Fibroblast of skin of abdomen (primary cell): ENCODE measurements at regions not wholly inside any gene's neighbourhood (a gene's known extent, or its start where the extent isn't known, plus 50 kb on each side); places are given as distances from the start of the nearest gene placed in this dataset.
A peak's percentile ranks its signal among the peaks of the same experiment; 100 is the strongest.
"Not testable (repeated sequence)": the region's sequence is repeated elsewhere in the genome, so short reads cannot be mapped to it uniquely, and the experiment has no call there.

Source experiments
- DNase-seq: peaks from one replicate; pipeline ENCODE4 v3.0.0-alpha.2; 2013

DNA sequence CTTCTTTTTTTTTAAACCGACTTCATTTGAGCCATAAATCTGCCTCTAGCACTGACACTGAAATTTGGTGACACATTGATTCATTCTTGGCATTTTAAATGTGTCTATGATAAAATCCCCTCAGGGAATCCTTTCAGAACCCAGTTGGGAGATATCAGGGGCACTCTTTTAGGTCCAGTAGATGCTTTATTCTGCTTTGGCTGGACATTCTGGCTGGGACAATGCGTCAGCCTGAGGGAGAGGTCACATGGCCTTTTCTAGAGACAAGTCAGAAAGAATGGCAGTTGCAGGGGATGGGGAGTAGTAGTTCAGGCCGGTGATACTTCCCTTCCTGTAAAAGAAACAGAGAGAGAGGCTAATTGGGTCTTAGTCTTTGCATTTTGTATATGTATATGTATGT, 63.1 kb downstream of the TRIM43 start:
- DNase-seq, result not testable (repeated sequence)

DNA sequence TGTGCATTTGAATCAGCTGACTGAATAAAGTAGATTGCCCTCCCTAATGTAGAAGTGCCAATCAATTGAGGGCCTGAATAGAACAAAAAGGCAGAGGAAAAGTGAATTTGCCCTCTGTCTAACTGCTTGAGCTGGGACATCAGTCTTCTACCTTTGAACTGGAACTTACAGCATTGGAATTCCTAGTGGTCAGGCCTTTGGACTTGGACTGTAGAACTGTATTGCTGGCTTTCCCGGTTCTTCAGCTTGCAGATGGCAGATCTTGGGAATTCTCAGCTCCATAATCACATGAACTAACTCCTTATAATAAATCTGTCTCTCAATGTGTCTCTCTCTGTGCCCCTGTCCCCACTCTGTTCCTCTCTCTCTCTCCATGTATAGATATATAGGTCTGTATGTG, 64.8 kb downstream of the TRIM43 start:
- DNase-seq, result not testable (repeated sequence)

DNA sequence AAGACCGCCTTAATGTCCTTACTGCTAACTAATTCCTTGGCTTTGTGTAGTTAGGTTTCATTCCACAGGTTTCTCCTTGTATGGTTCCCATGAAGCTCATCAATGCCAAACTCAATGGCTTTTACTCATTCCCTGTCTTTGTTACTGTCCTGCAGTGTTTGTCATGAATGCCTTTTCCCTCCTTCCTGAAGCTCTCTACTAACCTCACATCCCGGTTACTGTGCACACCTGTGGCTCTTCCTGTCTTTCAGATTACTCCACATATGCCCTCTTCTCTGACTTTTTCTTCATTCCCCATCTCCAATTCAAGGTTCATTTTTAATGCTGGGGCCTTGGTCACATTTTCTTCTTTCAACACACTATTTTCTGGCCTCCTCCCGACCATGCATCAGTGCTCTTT, 66.1 kb downstream of the TRIM43 start:
- DNase-seq, result not testable (repeated sequence)

DNA sequence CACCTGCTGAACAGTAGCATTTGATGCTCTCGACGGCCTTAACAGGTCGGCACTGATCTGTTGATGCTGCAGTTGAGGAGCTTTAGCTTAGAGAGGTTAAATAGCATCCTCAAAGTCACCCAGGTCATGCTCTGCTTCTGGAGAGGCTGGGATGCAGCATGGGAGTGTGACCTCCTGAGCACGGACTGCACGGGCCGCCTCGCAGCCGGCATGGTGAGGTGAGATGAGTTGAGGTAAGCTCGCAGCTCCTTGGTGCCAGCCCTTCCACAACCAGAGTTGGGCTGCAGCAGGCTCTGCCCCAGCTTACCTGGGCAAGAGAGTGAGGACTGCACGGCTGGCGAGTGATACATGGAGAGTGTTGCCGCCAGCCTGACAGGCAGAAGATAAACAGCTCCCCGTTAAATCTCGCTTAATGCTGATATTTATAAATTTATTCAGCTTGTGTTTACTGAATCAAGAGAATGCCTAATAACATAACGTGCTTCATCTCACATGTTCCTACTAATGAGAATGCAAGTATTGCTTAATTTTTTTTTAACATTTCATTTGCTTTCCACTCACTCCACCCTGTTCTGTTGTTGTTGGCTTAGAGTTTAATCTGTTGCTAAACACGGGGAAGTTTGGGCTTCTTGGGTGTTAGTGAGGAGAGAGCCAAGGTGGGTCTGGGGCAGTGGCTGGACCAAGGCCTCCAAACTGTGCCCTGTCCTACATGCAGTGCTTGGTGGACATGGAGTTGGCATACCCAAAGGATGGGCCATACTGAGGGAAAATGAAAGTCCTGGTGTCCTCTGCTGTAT, 69.2 kb downstream of the TRIM43 start:
- DNase-seq, result not testable (repeated sequence)

DNA sequence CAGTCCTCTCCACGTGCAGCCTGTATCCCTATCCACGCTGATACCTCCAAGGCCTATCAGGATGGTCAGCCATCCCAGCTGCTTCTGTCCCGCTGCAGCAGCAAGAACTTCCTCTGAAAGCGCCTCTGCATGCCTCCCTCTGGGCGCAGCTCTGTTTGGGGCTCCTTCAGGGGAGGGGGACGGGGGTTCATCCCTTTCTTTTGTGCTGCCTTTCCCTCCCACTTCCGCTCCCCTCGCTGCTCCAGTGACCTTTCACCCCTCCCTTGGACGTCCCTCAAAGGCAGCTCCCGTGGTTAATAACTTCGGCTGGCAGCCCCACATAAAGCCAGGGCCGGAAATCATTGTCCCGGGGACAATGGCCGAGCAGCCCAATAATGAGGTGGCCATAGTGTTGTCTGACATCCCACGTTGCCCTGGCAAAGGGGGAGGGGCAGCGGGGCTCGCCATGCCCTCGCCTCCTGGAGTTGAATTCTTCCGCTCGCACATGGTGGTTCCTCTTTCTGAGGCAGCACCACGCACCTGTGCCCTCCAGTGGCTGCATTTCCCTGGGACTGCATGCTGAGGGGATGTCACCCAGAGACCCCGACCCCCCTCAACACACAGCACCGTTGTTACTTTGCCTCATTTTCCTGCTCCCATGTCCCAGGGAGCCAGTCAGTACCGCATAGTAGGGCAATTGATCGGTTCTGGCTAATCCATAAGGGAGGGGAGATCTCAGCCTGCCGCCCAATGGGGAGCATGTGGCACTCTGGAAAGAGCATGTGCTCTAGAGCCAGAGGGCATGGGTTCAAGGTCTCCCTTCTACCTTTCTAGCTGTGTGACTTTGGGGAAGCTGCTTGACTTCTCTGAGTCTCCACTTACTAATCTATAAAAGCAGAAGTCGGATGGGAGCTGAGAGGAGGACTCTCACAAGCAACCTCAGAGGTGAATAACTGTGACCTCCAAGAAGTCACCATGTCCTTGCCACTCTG, 72.0 kb downstream of the TRIM43 start:
- DNase-seq, result not testable (repeated sequence)

DNA sequence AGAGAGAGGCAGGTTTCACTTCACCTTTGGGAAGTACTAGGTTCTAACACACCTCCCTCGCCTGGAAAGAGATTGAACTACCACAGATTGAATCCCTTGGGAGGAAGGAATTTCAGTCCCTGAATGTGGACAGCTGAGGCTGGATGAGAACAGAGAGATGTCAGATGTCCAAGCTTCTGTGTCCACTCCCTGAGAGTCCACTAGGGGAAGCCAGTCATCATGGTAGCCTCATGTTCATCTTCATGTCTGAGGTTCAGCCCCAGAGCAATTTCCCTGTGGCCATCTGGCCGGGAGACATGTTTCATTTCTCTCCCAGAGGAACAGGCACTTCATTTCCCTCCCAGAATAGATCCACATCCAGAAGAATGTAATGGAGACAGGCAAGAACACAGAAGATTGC, 74.8 kb downstream of the TRIM43 start:
- DNase-seq, result not testable (repeated sequence)

DNA sequence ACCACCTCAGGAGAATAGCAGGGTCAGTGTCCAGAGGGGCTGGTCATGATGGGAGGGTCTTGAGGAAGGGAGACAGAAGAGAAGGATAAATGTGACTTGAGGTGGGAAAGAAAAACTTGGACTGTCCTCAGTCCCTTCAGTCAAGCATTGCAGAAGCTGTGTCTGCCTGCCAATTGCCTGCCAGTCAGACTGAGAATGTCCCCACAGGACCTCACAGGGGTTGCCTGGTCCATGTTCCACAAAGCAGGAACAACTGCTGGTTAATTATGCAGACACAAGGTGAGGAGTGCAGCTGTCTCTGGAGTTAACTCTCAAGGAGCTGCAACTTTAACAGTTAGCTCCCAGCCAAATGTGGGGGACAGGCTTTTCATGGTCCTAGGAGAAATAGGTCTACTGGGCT, 75.7 kb downstream of the TRIM43 start:
- no peak for DNase-seq

DNA sequence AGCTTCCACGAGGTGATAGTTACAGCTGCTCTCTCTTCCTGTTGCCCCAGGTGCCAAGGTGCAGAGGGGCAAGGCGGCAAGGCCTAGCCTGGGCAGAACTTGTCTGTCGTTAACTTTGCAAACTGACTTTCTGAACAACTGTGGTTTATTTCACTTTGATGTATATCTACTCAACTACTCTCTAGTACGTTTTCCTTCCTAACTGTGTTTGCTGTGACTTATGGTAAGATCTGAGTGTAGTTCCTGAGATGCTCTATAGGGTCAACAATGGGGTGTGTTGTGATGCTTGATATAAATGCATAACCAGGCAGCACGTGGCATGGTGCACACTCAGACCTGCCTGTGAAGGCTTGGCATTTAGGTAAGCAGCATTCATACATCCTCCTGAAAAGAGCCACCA, 77.1 kb downstream of the TRIM43 start:
- DNase-seq, result not testable (repeated sequence)

DNA sequence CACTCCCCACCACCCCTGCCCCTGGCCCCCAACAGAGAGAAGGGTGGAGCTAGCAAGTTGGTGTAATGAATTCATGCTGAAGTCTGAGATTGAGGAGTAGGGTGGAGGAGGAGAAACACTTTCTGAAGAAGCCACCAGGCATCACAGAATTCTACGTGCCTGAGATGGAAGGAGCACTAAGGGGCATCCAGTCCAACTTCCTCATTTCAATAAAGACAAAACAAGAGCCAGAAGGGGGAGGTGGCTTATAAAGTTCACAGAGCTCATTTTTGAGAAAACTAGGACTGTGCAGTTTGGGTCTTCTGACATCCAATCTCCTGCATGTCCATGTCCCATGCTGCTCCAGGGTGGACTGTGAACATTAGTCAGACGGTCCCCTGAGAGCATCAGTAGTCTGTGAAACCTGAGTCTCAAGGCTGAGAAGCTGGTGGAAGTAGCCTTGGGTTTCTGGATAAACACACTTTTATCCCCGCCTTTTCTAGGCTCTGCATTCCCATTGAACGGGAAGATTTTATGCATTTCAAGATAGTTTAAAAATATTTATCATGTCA, 77.7 kb downstream of the TRIM43 start:
- peak; percentile 22 for DNase-seq

DNA sequence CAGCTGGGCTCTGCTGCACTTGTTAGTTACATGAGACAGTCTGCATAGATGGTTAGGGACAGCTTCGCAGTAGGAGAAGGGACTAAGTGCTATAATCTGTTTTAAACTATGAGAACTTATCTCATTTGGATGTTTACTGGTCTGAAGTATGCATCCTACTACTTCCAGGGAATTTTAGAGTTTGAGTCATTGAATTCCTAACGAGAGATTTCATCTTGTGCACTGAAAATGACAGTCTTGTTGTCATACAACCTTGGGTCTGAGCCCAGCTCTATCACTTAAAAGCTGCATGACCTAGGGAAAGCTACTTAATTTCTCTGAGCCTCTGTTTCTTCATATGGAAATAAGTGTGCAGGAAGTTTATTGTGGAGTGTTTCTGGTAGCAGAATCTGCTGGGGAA, 78.4 kb downstream of the TRIM43 start:
- peak; percentile 72 for DNase-seq

DNA sequence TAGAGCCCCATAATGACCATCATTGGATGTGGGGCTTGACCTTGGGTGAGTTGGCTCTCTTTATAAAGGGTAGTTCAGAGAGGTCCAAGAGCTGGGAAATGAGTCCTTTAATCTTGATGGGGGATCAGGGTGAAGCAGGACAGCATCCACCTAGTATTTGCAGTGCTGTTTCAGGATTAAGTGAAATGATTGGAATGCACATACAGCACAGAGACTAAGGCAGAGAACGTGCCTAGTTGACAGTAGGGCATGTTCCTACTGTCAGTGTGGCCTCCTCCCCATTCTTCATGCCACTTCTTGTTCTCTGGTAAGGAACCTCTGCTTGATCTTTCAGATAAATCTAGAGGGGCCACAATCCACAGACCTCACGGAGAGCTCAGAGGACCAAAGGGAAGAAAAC, 78.9 kb downstream of the TRIM43 start:
- DNase-seq, result no peak

DNA sequence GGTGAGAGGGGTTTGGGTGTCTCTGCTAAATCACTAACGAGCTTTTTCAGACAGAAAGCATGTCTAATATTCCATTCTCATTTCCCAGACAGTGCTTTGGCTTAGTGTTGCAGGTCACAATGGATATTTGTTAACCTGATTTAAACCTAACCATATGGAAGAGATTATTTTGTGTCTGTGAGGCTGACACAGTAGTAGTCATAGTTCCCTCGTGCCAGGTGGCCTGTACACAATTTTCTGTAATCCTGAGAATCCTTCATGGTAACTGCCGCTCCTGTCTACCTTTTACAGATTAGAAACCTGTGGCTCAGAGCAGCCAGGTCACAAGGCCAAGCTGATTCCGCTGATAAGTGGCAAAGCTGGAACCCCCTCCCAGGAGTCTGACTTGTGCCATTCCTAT, 79.4 kb downstream of the TRIM43 start:
- peak; percentile 47 for DNase-seq

DNA sequence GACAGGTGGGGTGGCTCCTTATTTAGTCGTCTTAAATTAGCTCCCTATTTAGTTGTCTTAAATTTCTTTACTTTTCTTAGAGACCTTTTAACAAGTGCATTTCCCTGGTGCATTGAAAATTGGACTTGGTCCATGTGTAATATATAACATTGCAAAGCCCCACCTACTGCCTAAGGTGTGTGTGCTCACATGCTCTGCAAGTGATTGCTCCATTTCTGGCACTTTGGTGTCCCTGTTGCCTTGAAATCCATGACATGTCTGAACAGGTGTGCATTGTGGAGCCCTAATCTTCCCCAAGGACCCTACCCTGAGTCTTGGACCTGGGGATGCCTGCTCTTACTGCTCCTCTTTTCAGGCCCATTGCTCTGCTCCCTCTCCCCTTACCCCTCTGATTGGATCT, 80.2 kb downstream of the TRIM43 start:
- not testable (repeated sequence) for DNase-seq

DNA sequence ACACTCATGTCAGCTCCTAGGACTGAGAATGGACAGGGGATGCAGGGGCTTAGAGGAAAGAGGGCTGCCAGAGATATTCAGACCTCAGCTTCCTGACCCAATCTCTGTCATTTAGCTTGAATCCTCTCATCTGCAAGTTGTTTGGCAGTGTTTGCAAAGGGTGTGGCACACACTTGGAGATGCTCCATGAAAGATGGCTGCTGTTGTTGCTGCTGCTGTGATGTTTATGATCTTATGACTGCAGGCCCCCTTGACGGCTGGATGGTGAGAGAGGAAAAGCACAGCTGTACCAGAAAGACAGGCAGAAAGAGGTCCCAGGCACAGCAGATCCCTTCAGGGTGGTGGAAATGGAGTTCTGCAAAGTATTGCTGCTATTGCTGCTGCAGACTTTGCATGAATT, 80.7 kb downstream of the TRIM43 start:
- DNase-seq, result not testable (repeated sequence)

DNA sequence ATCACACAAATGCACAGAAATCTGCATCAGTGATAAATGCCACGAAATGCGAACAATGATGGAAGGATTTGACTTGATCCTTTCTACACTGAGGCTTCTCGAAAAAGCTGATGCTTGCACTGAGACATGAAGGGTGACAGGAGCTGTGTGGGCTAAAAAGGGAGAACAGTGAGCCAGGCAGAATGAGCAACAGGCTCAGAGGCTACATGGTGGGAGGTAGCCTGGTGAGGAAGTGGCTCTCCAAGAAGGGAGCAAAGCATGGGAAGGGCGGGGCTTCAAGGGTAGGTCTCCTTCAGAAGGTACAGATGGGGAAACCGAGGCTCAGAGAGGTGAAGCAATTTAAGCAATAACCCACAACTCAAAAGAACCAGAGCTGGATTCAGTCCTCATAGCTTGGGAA, 82.4 kb downstream of the TRIM43 start:
- no peak for DNase-seq

DNA sequence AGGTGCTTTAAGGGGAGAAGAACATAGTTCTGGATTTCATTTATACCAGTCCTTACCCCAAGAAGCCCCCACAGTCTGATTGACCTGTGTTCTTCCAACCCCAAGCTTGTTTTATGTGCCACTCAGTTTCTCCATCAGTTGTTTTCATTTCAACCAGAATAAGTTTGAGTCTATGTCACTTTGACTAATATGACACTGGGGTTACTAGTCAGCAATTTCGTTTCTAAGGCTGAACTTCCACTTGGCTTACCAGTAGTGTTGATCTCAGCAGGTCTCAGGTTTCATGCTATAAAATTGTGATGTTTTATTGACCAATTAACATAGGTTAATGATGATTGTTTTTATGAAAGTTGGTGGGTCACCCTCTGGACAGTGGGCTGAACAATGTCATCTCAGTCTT, 84.8 kb downstream of the TRIM43 start:
- not testable (repeated sequence) for DNase-seq

DNA sequence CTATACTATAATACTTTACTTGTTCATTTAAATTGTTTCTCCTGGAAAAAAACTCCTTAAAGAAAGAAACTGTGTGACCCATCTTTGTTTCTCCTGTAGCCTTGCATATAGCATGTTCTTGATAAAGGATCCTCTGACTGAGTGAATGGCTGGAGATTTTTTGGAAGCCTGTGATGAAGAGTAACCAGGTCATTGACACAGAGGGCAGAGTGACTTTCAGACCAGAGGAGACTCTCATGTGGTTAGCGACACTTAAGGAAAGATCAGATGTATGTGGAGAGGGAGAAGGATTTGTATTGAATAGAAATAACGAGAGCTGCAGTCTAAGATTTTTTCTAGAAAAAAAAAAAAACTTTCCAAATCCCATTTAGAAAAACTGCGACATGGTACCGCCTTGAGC, 85.5 kb downstream of the TRIM43 start:
- no peak for DNase-seq

DNA sequence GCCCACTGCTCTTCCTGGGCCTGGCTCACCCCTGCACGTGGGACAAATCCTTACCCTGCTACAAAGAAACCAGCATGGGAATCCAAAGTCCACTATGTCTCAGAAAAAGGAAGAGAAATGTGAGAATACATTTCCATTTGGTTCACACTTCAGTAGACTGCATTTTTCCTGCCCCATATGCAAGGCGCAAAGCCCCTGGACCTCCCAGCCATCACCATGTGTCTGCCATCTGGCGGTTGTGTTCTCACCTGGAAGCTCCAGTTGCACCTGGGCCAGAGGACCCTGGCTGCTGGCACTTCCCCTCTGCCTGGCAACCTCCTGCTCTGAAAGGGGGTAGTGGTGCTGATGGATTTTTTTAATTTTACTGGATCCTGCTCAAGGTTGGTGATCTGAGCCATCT, 86.0 kb downstream of the TRIM43 start:
- not testable (repeated sequence) for DNase-seq

DNA sequence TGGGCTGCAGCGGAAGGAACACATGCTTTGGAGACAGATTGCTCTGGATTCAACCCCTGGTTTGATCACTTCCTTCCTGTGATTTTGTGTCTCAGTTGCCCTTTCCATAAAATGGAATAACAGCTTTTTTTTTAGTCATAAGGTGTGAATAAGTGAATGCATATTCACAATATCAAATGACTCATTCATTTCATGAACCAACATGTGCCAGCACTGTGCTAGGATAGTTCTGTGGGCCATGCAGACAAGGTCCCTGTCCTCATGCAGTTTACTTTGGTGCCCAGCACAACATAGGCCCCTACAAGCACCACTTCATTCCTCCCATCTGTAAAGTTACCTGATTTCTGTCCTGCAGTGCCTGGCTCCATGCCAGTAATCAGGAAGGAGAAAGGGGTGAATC, 89.4 kb downstream of the TRIM43 start:
- not testable (repeated sequence) for DNase-seq

DNA sequence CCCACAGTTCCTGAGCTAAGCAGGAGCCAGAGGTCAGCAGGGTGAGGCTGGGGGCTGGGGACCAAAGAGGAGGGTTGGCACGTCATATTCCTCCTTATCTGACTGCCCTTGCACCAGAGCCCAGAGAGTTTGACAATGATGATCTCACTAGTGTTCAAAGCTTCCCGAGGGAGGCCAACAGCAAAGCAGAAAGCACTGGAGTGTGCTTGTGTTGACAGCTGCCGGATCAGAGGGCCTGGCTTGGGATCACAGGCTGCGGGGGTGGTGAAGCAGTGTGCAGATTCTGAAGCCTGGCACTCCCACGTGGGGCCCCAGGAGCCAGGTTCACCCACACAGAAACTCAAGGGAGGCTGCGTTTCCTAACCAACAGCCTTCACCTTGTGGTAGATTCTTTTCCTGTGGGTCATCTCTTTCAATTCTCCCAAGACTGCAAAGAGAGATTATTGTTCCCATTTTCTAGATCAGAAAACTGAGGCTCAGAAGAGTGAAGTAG, 89.8 kb downstream of the TRIM43 start:
- peak; percentile 16 for DNase-seq

DNA sequence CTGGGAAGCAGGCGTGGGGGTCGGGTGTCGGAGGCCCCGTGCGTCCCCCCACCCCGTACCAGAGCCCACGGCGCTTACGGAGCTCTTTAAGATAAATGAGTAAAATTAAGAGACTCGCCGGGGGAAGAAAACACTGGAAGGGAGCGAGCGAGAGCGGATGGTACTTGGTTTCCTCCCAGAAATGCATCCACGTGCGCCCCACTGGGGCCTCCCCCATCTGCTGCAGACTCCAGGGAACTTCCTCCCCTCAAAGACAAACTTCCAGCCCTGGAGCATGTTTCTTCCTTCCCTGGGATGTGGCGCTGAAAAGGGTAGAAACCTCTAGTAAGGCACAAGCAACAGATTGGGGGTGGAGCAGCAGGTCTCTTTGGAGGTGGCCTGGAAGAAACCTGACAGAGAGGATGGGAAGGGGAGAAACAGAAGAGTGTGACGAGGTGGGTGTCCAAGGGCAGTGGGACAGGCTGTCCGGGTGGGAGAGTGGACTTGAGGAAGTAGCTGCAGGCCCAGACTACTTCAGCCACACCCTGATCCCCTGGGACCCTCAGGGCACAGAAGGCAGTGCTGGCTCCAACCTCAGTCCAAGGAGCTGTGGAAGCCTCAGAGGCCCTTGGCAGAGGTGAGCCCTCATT, 91.2 kb downstream of the TRIM43 start:
- not testable (repeated sequence) for DNase-seq

DNA sequence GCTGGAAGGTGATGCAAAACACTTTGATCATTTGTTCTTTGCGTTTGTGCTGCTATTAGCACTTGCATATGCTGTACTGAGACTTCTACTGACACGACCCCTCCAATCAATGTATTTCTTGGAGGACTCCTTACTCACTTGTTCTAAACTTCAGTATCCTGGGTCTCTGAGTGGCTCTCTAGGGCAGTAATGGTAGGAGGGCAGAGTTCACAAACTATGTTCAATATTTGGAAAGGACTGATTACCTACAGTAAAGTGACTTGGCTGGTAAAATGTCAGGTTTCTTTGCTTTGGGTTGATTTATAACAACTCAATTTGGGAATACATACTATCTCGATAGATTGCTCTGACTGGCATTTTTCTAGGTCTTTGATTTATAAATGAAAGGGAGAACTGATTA, 93.7 kb downstream of the TRIM43 start:
- DNase-seq, result no peak
